Smooth muscle cell of the brain vasculature (primary cell): ENCODE measurements at regions not wholly inside any gene's neighbourhood (a gene's known extent, or its start where the extent isn't known, plus 50 kb on each side); places are given as distances from the start of the nearest gene placed in this dataset.
"Not testable (repeated sequence)": the region's sequence is repeated elsewhere in the genome, so short reads cannot be mapped to it uniquely, and the experiment has no call there.

ENCODE experiments used
- DNase-seq: peaks from one replicate; pipeline ENCODE4 v3.0.0-alpha.2; 2012; ENCODE audit warnings: low read depth, low spot score

GRCh38 chr11:3583476-3583875 is 58.3 kb downstream of the ART5 start:
- DNase-seq: not testable (repeated sequence)

GRCh38 chr11:3581389-3581725 is 60.4 kb downstream of the ART5 start:
- DNase-seq: not testable (repeated sequence)

DNA sequence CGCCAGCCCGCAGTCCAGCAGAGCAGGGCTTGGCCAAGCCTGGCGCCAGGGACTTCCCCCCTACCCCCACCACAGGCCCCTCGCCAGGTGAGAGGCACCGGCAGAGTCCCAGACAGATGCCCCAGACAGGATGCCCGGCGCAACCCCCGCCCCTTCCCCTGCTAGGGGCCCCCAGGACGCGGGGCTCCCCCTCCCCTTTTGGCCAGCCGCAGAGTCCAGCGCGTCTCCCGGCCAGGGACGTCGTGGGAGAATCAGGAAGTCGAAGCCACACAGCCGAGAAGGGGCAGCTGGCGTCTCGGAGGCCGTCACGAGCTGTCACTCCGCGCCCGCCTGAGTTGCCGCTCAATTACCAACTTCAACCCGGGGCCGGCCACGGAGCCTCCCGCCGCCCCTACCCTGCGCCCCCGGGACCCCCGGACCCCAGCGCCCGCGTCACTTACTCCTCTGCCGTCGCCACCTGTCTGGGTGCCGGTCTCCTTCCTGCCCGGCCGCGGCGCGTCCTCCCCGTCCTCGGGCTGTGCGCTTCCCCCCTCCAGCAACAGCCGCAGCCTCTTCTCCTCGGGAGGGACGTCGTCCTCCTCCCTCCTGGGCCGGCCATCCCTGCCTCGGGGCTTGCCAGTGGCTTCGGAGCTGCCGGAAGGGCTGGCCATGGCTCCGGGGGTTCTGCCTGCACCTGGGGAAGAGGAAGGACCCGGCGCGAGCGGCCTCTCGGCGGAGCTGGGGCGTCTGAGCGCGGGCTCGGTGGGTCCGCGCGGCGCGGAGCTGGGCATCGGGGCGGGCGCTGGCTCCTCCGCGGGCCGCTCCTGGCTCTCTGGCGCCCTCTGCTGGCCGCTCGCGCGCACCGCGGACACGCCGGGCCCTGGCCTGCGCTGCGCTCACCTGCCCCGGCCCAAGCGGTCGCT is 61.1 kb downstream of the ART5 start:
- not testable (repeated sequence) for DNase-seq

GRCh38 chr11:3579600-3580459 is 62.0 kb downstream of the ART5 start:
- not testable (repeated sequence) for DNase-seq

GRCh38 chr11:3576066-3576604 is 65.7 kb downstream of the ART5 start:
- DNase-seq: not testable (repeated sequence)

- DNase-seq: not testable (repeated sequence)
These were observed 68.7 kb downstream of the ART5 start for GRCh38 chr11:3572976-3573647.

DNA sequence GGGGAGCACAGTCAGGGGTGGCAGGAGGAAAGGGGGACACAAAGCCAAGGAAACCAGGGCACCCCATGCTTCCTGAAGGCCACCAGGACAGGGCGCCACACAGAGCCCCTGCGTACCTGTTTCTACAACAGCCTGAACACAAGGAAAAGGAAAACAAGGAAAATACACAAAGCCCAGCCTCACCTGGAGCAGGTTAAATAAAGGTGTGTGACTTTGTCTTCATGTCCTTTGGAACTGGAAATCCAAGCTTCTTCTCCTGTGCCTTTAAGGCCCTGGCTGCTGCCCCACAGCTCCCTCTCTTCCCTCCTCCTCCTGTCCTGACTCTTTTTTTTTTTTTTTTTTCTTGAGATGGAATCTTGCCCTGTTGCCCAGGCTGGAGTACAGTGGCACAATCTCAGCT is 70.0 kb downstream of the ART5 start:
- DNase-seq: not testable (repeated sequence)

- DNase-seq: not testable (repeated sequence)
These were observed 76.0 kb downstream of the ART5 start for GRCh38 chr11:3565838-3566237.

DNA sequence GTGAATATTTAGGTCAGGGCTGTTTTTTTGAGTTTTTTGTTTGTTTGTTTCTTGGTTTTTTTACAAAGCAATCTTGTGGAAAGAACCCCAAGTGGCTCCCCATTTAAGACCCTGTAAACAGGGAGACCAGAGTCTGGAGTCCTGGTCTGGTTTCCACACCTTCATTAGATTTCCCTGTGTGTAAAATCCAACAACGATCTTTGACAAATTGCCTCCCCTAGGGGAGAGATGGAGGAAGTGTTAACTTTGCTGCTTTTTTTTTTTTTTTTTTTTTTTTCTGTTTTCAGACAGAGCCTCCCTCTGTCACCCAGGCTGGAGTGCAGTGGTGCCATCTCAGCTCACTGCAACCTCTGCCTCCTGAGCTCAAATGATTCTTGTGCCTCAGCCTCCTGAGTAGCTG is 77.4 kb downstream of the ART5 start:
- DNase-seq: not testable (repeated sequence)

DNA sequence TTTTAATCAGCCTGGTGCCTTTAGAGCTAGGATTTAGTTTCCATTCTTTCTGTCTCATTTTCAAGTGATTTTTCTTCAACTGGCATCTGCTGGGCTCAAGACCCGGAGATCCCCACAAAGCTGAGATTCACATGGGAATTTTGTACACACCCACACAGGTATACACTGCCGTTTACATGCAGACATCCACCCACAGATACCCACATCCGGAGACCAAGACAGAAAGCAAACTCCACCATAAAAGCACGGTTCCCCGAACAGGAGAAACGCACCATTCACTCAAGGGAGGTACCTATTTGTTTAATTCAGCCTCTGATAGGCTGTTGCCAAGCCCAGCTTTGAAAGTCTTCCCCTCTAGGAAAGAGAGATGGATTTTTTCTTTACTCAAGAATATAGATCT is 87.2 kb downstream of the ART5 start:
- not testable (repeated sequence) for DNase-seq

DNA sequence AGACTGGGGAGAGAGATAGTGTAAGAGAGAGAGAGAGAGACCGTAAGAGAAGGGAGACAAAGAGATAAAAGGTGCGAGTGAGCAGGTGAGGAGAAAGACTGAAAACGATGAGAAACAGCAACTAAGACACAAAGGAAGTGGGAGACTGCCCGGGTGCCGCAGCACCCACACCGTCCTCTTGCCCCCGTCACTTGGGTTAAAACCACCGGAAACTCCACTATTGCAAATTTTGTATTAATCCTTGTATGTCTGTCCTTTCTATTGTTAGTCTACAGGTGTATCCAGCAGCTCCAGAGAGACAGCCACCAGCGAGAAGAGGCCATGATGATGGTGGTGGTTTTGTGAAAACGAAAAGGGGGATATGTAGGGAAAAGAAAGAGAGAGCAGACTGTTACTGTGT is 96.8 kb downstream of the ART5 start:
- not testable (repeated sequence) for DNase-seq

DNA sequence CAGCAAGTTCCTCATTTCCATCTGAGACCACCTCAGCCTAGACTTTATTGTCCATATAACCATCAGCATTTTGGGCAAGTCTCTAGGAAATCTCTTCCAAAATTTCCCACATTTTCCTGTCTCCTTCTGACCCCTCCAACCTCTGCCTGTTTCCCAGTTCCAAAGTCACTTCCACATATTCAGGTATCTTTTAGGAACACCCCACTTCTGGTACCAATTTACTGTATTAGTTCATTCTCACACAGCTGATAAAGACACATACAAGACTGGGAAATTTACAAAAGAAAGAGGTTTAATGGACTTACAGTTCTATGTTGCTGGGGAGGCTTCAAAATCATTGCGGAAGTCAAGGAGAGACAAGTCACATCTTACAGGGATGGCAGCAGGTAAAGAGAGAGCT is 103.6 kb downstream of the ART5 start:
- not testable (repeated sequence) for DNase-seq

DNA sequence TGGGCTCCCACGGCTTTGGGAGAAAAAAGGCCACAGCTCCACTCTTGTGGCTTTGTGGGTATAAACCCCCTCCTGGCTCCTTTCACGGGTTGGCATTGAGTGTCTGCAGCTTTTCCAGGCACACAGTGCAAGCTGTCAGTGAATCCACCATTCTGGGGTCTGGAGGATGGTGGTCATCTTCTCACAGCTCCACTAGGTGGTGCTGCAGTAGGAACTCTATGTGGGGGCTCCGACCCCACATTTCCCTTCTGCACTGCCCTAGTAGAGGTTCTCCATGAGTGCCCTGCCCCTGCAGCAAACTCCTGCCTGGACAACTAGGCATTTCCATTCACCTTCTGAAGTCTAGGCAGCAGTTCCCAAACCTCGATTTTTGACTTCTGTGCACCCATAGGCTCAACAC is 104.5 kb downstream of the ART5 start:
- not testable (repeated sequence) for DNase-seq

- not testable (repeated sequence) for DNase-seq
These were observed 108.8 kb downstream of the ART5 start for GRCh38 chr11:3532958-3533357.

GRCh38 chr11:3531280-3531679 is 110.5 kb downstream of the ART5 start:
- DNase-seq: not testable (repeated sequence)

DNA sequence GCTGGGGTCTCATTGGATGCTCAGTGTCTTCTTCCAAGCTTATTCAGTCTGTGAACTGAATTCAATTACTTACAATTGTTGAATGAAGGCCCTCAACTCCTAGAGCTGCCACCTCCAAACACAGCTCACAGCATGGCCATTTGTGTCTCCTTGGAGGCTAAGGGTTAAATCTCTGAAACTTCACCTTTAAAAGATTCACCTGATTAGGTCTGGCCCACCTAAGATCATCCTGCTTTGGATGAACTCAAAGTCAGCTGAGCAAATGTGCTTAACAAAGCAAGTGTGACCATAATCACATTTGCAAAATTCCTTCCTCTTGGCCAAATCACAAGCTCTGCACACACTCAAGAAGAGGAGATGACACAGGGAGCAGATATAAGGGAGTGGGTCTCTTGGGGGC is 118.2 kb downstream of the ART5 start:
- not testable (repeated sequence) for DNase-seq

DNA sequence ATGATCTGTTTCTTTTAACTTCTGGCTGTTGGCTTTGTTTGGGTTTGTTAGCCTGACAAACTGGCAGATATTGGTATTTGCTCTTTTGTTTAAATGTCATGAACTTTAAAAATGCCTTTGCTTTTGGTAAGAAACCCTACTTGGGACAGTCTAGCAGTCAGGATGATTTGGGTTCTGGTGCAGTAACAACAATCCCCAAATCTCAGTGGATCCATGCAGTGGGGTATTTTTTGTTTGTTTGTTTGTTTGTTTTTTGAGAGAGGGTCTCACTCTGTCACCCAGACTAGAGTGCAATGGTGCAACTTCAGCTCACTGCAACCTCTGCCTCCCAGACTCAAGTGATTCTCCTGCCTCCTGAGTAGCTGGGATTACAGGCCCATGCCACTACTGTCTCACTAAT is 120.9 kb downstream of the ART5 start:
- DNase-seq: not testable (repeated sequence)

DNA sequence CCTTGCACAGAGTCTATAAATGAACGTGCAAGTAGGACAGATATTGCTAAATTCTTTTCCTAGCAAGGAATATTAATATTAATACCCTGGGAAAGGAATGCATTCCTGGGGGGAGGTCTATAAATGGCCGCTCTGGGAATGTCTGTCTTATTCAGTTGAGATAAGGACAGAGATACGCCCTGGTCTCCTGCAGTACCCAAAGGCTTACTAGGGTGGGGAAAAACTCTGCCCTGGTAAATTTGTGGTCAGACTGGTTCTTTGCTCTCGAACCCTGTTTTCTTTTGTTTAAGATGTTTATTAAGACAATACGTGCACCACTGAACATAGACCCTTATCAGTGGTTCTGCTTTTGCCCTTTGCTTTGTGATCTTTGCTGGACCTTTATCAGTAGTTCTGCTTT is 122.0 kb downstream of the ART5 start:
- not testable (repeated sequence) for DNase-seq

DNA sequence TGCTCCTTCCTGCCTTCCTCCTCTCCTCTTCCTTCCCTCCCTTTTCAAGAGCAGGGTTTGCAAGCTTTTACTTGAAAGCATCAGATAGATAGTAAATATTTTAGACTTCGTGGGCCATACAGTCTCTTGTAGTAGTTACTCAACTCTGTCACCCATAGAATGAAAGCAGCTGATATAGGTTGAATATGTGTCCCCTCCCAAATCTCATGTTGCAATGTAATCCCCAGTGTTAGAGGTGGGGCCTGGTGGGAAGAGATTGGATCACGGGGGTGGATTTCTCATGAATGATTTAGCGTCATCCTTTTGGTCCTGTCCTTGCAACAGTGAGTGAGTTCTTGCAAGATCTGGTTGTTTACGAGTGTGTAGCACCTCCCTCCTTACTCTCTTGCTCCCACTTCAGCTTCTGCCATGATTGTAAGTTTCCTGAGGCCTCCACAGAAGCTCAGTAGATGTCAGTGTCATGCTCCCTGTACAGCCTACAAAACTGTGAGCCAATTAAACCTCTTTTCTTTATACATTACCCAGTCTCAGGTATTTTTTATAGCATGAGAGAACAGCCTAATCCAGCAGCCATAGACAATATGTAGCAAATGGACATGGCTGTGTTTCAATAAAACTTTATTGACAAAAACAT is 124.7 kb downstream of the ART5 start:
- not testable (repeated sequence) for DNase-seq

DNA sequence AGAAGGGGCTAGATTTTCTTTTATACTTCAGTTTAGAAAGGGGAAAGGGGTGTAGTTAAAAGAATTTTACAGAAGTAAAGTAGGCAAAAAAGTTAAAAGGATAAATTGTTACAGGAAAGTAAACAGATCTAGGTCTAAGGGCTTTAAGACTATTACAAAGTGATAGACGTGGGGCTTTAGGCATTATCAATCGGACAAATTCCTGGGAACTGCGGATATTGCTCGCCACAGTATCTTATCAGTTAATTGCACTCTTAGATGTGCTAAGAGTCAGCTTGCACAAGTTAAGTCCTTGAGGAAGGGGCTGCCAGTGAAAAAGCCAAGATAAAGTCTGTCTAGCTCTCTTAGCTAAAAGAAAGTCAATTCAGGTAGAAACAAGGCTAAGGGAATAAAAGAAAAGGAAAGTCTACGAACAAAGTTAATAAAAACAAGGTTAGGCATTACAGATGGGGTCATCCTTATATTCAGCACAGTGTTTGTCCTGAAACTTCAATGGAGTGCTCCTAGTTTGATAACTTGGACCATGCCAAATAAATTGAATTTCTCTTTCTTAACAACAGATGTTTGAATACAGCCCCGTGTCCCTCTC is 125.4 kb downstream of the ART5 start:
- not testable (repeated sequence) for DNase-seq
